ENCODE measurements at regions not wholly inside any gene's neighbourhood (a gene's known extent, or its start where the extent isn't known, plus 50 kb on each side); places are given as distances from the start of the nearest gene placed in this dataset.

DNA sequence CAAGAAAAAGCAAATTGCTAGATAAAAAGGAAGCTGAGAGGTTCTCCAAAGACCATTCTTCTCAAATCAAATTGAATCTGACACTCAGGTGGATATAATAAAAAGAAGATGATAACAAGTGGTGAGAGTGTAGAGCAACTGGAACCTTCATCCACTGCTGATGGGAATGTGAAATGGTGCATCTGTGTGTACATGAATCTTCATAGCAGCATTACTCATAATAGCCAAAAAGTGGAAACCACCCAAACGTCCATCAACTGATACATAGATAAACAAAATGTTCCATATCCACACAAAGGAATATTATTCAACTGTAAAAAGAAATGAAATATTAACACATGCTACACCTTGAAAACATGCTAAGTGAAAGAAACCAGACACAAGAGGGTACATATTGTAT is 357.2 kb upstream of the EPHA4 start (continued):
- no peak for TF ChIP-seq EZH2 (IDR thresholded peaks at IDR 0.05)
- TF ChIP-seq, protein P1, sequence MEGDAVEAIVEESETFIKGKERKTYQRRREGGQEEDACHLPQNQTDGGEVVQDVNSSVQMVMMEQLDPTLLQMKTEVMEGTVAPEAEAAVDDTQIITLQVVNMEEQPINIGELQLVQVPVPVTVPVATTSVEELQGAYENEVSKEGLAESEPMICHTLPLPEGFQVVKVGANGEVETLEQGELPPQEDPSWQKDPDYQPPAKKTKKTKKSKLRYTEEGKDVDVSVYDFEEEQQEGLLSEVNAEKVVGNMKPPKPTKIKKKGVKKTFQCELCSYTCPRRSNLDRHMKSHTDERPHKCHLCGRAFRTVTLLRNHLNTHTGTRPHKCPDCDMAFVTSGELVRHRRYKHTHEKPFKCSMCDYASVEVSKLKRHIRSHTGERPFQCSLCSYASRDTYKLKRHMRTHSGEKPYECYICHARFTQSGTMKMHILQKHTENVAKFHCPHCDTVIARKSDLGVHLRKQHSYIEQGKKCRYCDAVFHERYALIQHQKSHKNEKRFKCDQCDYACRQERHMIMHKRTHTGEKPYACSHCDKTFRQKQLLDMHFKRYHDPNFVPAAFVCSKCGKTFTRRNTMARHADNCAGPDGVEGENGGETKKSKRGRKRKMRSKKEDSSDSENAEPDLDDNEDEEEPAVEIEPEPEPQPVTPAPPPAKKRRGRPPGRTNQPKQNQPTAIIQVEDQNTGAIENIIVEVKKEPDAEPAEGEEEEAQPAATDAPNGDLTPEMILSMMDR (IDR thresholded peaks at IDR 0.05 in 2 of 3, conservative IDR thresholded peaks at IDR 0.05 in 1 of 3; ENCODE audit: borderline replicate concordance in 1 of 3, insufficient read depth in 1 of 3, low read depth in 2 of 3, low read length in 2 of 3) = no peak

DNA sequence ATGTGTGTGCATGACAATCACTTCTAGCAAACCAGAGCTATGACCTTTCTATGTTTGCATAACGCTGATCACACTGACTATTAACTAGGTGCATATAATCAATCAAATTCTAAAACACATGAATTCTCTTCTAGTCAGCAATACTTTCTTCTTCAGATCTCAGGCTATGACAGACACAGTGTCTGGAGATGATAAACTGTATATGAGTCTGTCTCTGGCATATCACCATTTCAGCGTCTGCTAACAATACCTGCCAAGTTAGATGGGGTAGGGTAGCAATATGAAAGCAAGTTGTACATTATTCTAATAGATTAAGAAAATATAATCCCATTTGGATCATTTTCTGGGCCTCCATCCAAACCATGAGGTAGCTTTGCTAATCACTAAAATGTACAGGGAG is 354.2 kb upstream of the EPHA4 start:
- H3K9ac ChIP-seq (ENCODE audit: low read length) = no peak overlapping the region
- H3K9me3 ChIP-seq (ENCODE audit: control insufficient read depth in 1 of 2, insufficient read depth in 1 of 2, low read depth in 1 of 2, low read length in 2 of 2) = no peaks in the 10 kb centered on the region
- POLR2A ChIA-PET = no interaction called here
- H3K9me2 ChIP-seq (ENCODE audit: insufficient read depth) = no peaks in the 10 kb centered on the region
- no peak overlapping the region for H3K27ac ChIP-seq (ENCODE audit: low read depth, low read length)
- intact Hi-C loops (cut with micrococcal nuclease) = no loop called here
- peaks cover 13% of the 10 kb centered on the region for H3K27me3 ChIP-seq (ENCODE audit: insufficient read depth, low read length)
- CTCF ChIA-PET = no interaction called here
- H3K4me1 ChIP-seq (ENCODE audit: control insufficient read depth in 1 of 2, insufficient read depth in 2 of 2, low read length in 2 of 2) = no peaks in the 10 kb centered on the region
- BruUV-seq (replicated peaks) = no TSS peak
- RAD21 ChIA-PET (ENCODE audit: low non-redundant PET in 1 of 2, low total read pairs in 2 of 2, uncharacterized antibody in 2 of 2, unreplicated experiment in 2 of 2) = no interaction called here
- no peaks in the 10 kb centered on the region for H3K36me3 ChIP-seq (ENCODE audit: control insufficient read depth in 1 of 2, insufficient read depth in 2 of 2, low read length in 2 of 2)
- no peaks in the 10 kb centered on the region for H3K79me2 ChIP-seq (ENCODE audit: insufficient read depth, low read length)
- H4K20me1 ChIP-seq (ENCODE audit: insufficient read depth) = no peaks in the 10 kb centered on the region
- no peak overlapping the region for H3K4me2 ChIP-seq (ENCODE audit: low read length)
- H3K4me3 ChIP-seq (replicated peaks in 1 of 2; ENCODE audit: low read depth in 1 of 2, low read length in 2 of 2) = no peak overlapping the region
- no peak for ATAC-seq
- DNase-seq (ENCODE audit: low read depth, low spot score) = no peak
- no peak overlapping the region for H2AFZ ChIP-seq (ENCODE audit: low read depth, low read length, poor library complexity, severe bottlenecking)
- TF ChIP-seq FOSL1 (IDR thresholded peaks at IDR 0.05; ENCODE audit: low read depth) (no peak), RAD21 (IDR thresholded peaks at IDR 0.05; ENCODE audit: low read depth) (no peak), POLR2A (IDR thresholded peaks at IDR 0.05; ENCODE audit: borderline replicate concordance, extremely low read depth, insufficient read depth, insufficient read length) (no peak), SIN3A (IDR thresholded peaks at IDR 0.05; ENCODE audit: low read depth) (no peak), SRF (IDR thresholded peaks at IDR 0.05; ENCODE audit: low read depth) (no peak), CBX3 (IDR thresholded peaks at IDR 0.05; ENCODE audit: low read depth) (no peak), SP1 (IDR thresholded peaks at IDR 0.05; ENCODE audit: low read depth) (no peak), POLR2AphosphoS5 (IDR thresholded peaks at IDR 0.05; ENCODE audit: low read depth, low read length) (no peak), EZH2 (IDR thresholded peaks at IDR 0.05) (no peak), EZH2phosphoT487 (IDR thresholded peaks at IDR 0.05; ENCODE audit: borderline replicate concordance) (no peak), CEBPB (IDR thresholded peaks at IDR 0.05; ENCODE audit: low read depth) (no peak), YY1 (IDR thresholded peaks at IDR 0.05; ENCODE audit: extremely low read depth, insufficient replicate concordance, low read depth, low read length) (no peak)
- TF ChIP-seq, protein P2, sequence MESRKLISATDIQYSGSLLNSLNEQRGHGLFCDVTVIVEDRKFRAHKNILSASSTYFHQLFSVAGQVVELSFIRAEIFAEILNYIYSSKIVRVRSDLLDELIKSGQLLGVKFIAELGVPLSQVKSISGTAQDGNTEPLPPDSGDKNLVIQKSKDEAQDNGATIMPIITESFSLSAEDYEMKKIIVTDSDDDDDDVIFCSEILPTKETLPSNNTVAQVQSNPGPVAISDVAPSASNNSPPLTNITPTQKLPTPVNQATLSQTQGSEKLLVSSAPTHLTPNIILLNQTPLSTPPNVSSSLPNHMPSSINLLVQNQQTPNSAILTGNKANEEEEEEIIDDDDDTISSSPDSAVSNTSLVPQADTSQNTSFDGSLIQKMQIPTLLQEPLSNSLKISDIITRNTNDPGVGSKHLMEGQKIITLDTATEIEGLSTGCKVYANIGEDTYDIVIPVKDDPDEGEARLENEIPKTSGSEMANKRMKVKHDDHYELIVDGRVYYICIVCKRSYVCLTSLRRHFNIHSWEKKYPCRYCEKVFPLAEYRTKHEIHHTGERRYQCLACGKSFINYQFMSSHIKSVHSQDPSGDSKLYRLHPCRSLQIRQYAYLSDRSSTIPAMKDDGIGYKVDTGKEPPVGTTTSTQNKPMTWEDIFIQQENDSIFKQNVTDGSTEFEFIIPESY (IDR thresholded peaks at IDR 0.05; ENCODE audit: extremely low read depth, insufficient replicate concordance, low read length) = no peak
- TF ChIP-seq, protein P3, sequence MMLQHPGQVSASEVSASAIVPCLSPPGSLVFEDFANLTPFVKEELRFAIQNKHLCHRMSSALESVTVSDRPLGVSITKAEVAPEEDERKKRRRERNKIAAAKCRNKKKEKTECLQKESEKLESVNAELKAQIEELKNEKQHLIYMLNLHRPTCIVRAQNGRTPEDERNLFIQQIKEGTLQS (IDR thresholded peaks at IDR 0.05) = no peak
- TF ChIP-seq, protein P4, sequence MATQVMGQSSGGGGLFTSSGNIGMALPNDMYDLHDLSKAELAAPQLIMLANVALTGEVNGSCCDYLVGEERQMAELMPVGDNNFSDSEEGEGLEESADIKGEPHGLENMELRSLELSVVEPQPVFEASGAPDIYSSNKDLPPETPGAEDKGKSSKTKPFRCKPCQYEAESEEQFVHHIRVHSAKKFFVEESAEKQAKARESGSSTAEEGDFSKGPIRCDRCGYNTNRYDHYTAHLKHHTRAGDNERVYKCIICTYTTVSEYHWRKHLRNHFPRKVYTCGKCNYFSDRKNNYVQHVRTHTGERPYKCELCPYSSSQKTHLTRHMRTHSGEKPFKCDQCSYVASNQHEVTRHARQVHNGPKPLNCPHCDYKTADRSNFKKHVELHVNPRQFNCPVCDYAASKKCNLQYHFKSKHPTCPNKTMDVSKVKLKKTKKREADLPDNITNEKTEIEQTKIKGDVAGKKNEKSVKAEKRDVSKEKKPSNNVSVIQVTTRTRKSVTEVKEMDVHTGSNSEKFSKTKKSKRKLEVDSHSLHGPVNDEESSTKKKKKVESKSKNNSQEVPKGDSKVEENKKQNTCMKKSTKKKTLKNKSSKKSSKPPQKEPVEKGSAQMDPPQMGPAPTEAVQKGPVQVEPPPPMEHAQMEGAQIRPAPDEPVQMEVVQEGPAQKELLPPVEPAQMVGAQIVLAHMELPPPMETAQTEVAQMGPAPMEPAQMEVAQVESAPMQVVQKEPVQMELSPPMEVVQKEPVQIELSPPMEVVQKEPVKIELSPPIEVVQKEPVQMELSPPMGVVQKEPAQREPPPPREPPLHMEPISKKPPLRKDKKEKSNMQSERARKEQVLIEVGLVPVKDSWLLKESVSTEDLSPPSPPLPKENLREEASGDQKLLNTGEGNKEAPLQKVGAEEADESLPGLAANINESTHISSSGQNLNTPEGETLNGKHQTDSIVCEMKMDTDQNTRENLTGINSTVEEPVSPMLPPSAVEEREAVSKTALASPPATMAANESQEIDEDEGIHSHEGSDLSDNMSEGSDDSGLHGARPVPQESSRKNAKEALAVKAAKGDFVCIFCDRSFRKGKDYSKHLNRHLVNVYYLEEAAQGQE (IDR thresholded peaks at IDR 0.05; ENCODE audit: low read depth) = no peak
- TF ChIP-seq, protein P1 (IDR thresholded peaks at IDR 0.05 in 2 of 3, conservative IDR thresholded peaks at IDR 0.05 in 1 of 3; ENCODE audit: borderline replicate concordance in 1 of 3, insufficient read depth in 1 of 3, low read depth in 2 of 3, low read length in 2 of 3) = no peak

Data from HCT116 (cell line).